GM18520 (cell line): ENCODE measurements at regions not wholly inside any gene's neighbourhood (a gene's known extent, or its start where the extent isn't known, plus 50 kb on each side); places are given as distances from the start of the nearest gene placed in this dataset.
"Not testable (repeated sequence)": the region's sequence is repeated elsewhere in the genome, so short reads cannot be mapped to it uniquely, and the experiment has no call there.

Experiments used
- ATAC-seq: cut with Tn5 transposase; IDR thresholded peaks from one replicate; pipeline ENCODE4 v1.9.1; 2021; ENCODE audit not compliant: unreplicated experiment

GRCh38 chr5:39717176-39717897 lies 292.6 kb upstream of the DAB2 start:
- ATAC-seq: no peak

GRCh38 chr5:39716532-39717028 lies 291.8 kb upstream of the DAB2 start:
- no peak for ATAC-seq

- ATAC-seq: no peak
Observed at GRCh38 chr5:39714036-39714698, 289.4 kb upstream of the DAB2 start.

GRCh38 chr5:39713250-39713916 lies 288.6 kb upstream of the DAB2 start:
- no peak for ATAC-seq

- ATAC-seq: no peak
Observed at GRCh38 chr5:39712316-39713249, 287.8 kb upstream of the DAB2 start.

GRCh38 chr5:39711821-39712220 lies 287.0 kb upstream of the DAB2 start:
- ATAC-seq: no peak

GRCh38 chr5:39709032-39709431 lies 284.3 kb upstream of the DAB2 start:
- no peak for ATAC-seq

GRCh38 chr5:39702928-39703327 lies 278.1 kb upstream of the DAB2 start:
- ATAC-seq: no peak

GRCh38 chr5:39700523-39700922 lies 275.7 kb upstream of the DAB2 start:
- ATAC-seq: no peak

GRCh38 chr5:39698838-39699560 lies 274.2 kb upstream of the DAB2 start:
- ATAC-seq: no peak

- ATAC-seq: no peak
Observed at GRCh38 chr5:39697881-39698280, 273.1 kb upstream of the DAB2 start.

GRCh38 chr5:39696672-39697398 lies 272.1 kb upstream of the DAB2 start:
- no peak for ATAC-seq

GRCh38 chr5:39691993-39692392 lies 267.2 kb upstream of the DAB2 start:
- no peak for ATAC-seq

GRCh38 chr5:39691136-39691535 lies 266.4 kb upstream of the DAB2 start:
- no peak for ATAC-seq

GRCh38 chr5:39689919-39690318 lies 265.1 kb upstream of the DAB2 start:
- ATAC-seq: no peak

- ATAC-seq: not testable (repeated sequence)
Observed at GRCh38 chr5:39687924-39688323, 263.1 kb upstream of the DAB2 start.

- ATAC-seq: no peak
Observed at GRCh38 chr5:39680213-39680612, 255.4 kb upstream of the DAB2 start.

GRCh38 chr5:39678534-39678933 lies 253.8 kb upstream of the DAB2 start:
- ATAC-seq: no peak

- ATAC-seq: no peak
Observed at GRCh38 chr5:39675676-39676075, 250.9 kb upstream of the DAB2 start.
